ENCODE measurements at regions not wholly inside any gene's neighbourhood (a gene's known extent, or its start where the extent isn't known, plus 50 kb on each side); places are given as distances from the start of the nearest gene placed in this dataset.

- Mint-ChIP-seq H3K27ac (no peak overlapping the region), H3K4me3 (no peak overlapping the region), H3K9me3 (peaks cover 56% of the 10 kb centered on the region), H3K27me3 (ENCODE audit: low read depth) (no peaks in the 10 kb centered on the region; the same call in 1 of the 2 replicates), H3K4me1 (no peaks in the 10 kb centered on the region), H3K36me3 (peaks cover 35% of the 10 kb centered on the region)
- POLR2A ChIA-PET = no interaction called here
- ATAC-seq (no peak), DNase-seq (ENCODE audit: low spot score) (no peak)
- no peak for TF ChIP-seq ZNF138 (CRISPR knock-in tag; conservative IDR thresholded peaks at IDR 0.05)
- no peak for TF ChIP-seq ERG (CRISPR knock-in tag; IDR thresholded peaks at IDR 0.05)
- TF ChIP-seq NFE2L1 (CRISPR knock-in tag; IDR thresholded peaks at IDR 0.05) = no peak
- TF ChIP-seq ARID4B (CRISPR knock-in tag; IDR thresholded peaks at IDR 0.05; ENCODE audit: borderline replicate concordance) = no peak
- TF ChIP-seq ZNF317 (CRISPR knock-in tag; IDR thresholded peaks at IDR 0.05; ENCODE audit: borderline replicate concordance, low read depth) = no peak
- no peak for TF ChIP-seq TCF7 (CRISPR knock-in tag; IDR thresholded peaks at IDR 0.05; ENCODE audit: low read depth)
- no peak for TF ChIP-seq ATF1 (CRISPR knock-in tag; IDR thresholded peaks at IDR 0.05)
- TF ChIP-seq NR3C1 (CRISPR knock-in tag; conservative IDR thresholded peaks at IDR 0.05; ENCODE audit: low read depth) = no peak
- TF ChIP-seq CTCF (IDR thresholded peaks at IDR 0.05) = no peak
- TF ChIP-seq E2F4 (CRISPR knock-in tag; IDR thresholded peaks at IDR 0.05; ENCODE audit: borderline replicate concordance, low read depth) = no peak
- TF ChIP-seq HMGA2 (CRISPR knock-in tag; IDR thresholded peaks at IDR 0.05) = no peak
- TF ChIP-seq ZNF423 (CRISPR knock-in tag; IDR thresholded peaks at IDR 0.05) = no peak
- no peak for TF ChIP-seq AR (CRISPR knock-in tag; IDR thresholded peaks at IDR 0.05)
- no peak for TF ChIP-seq CDX4 (CRISPR knock-in tag; IDR thresholded peaks at IDR 0.05; ENCODE audit: borderline replicate concordance)
- CTCF ChIA-PET = no interaction called here
Measured at GRCh38 chr2:150581717-150582472, 94.4 kb upstream of the RND3 start.

All from WTC11 (cell line).